Neural progenitor cell (in vitro differentiated cells): ENCODE measurements at regions not wholly inside any gene's neighbourhood (a gene's known extent, or its start where the extent isn't known, plus 50 kb on each side); places are given as distances from the start of the nearest gene placed in this dataset.

ENCODE experiments used
- EZH2 ChIP-seq: fragments of 200-600 bp; sonication (generic); IDR thresholded peaks from 2 replicates; pipeline ENCODE4 v1.6.1; 2017; ENCODE audit warnings: antibody characterized with exemption, mild to moderate bottlenecking, moderate library complexity
- TF ChIP-seq, protein P1 (sequence below): fragments of 200-600 bp; sonication (generic); IDR thresholded peaks from 2 replicates; pipeline ENCODE4 v1.5.1; 2017; ENCODE audit warnings: antibody characterized with exemption, mild to moderate bottlenecking

DNA sequence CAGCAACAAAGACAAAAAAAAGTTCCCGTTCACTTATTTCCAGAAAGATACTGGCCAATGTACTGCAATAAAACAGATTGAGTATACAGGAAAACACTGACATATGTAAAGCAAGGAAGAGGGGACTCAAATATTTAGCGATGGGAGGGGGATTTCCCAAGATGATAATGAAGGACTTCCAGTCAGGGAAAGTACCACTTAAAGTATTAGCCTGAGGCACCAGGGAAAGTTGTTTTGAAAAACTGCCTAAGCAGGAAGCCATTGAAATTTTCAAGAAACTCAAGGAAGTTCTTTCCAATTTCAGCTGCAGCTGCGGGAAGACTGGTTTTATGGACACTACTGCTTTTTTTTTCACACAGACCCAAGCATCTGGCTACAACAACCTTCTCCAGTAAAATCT is 1007.4 kb upstream of the NOVA1 start:
- TF ChIP-seq, protein P1, sequence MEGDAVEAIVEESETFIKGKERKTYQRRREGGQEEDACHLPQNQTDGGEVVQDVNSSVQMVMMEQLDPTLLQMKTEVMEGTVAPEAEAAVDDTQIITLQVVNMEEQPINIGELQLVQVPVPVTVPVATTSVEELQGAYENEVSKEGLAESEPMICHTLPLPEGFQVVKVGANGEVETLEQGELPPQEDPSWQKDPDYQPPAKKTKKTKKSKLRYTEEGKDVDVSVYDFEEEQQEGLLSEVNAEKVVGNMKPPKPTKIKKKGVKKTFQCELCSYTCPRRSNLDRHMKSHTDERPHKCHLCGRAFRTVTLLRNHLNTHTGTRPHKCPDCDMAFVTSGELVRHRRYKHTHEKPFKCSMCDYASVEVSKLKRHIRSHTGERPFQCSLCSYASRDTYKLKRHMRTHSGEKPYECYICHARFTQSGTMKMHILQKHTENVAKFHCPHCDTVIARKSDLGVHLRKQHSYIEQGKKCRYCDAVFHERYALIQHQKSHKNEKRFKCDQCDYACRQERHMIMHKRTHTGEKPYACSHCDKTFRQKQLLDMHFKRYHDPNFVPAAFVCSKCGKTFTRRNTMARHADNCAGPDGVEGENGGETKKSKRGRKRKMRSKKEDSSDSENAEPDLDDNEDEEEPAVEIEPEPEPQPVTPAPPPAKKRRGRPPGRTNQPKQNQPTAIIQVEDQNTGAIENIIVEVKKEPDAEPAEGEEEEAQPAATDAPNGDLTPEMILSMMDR = no peak
- no peak for TF ChIP-seq EZH2
